ENCODE measurements at regions not wholly inside any gene's neighbourhood (a gene's known extent, or its start where the extent isn't known, plus 50 kb on each side); places are given as distances from the start of the nearest gene placed in this dataset.
A peak's percentile ranks its signal among the peaks of the same experiment; 100 is the strongest.
"Not testable (repeated sequence)": the region's sequence is repeated elsewhere in the genome, so short reads cannot be mapped to it uniquely, and the experiment has no call there.

GRCh38 chr17:71480099-71480498 lies 640.7 kb upstream of the SOX9 start:
- no peak for DNase-seq (ENCODE audit: low read depth in 4 of 4, low spot score in 3 of 4)

- no peak for DNase-seq (ENCODE audit: low read depth in 4 of 4, low spot score in 3 of 4)
Measured at GRCh38 chr17:71482625-71483024, 638.2 kb upstream of the SOX9 start.

GRCh38 chr17:71484546-71484945 lies 636.3 kb upstream of the SOX9 start:
- no peak for DNase-seq (ENCODE audit: low read depth in 4 of 4, low spot score in 3 of 4)

- DNase-seq (ENCODE audit: low read depth in 4 of 4, low spot score in 3 of 4): no peak
Measured at GRCh38 chr17:71485426-71485825, 635.4 kb upstream of the SOX9 start.

- DNase-seq (ENCODE audit: low read depth in 4 of 4, low spot score in 3 of 4): no peak
Measured at GRCh38 chr17:71486261-71486660, 634.6 kb upstream of the SOX9 start.

- DNase-seq (ENCODE audit: low read depth in 4 of 4, low spot score in 3 of 4): no peak
Measured at GRCh38 chr17:71488851-71489250, 632.0 kb upstream of the SOX9 start.

- DNase-seq (ENCODE audit: low read depth in 4 of 4, low spot score in 3 of 4): no peak
Measured at GRCh38 chr17:71494062-71494855, 626.6 kb upstream of the SOX9 start.

GRCh38 chr17:71495420-71495819 lies 625.4 kb upstream of the SOX9 start:
- DNase-seq (ENCODE audit: low read depth in 4 of 4, low spot score in 3 of 4): no peak

- no peak for DNase-seq (ENCODE audit: low read depth in 4 of 4, low spot score in 3 of 4)
Measured at GRCh38 chr17:71496552-71496951, 624.3 kb upstream of the SOX9 start.

- no peak for DNase-seq (ENCODE audit: low read depth in 4 of 4, low spot score in 3 of 4)
Measured at GRCh38 chr17:71500761-71501555, 619.9 kb upstream of the SOX9 start.

- DNase-seq (ENCODE audit: low read depth in 4 of 4, low spot score in 3 of 4): no peak
Measured at GRCh38 chr17:71501711-71502110, 619.1 kb upstream of the SOX9 start.

- DNase-seq (ENCODE audit: low read depth in 4 of 4, low spot score in 3 of 4): no peak
Measured at GRCh38 chr17:71502443-71502842, 618.4 kb upstream of the SOX9 start.

GRCh38 chr17:71503710-71504465 lies 616.9 kb upstream of the SOX9 start:
- DNase-seq (ENCODE audit: low read depth in 4 of 4, low spot score in 3 of 4): no peak

- DNase-seq (ENCODE audit: low read depth in 4 of 4, low spot score in 3 of 4): no peak
Measured at GRCh38 chr17:71505200-71505599, 615.6 kb upstream of the SOX9 start.

- no peak for DNase-seq (ENCODE audit: low read depth in 4 of 4, low spot score in 3 of 4)
Measured at GRCh38 chr17:71505981-71506380, 614.8 kb upstream of the SOX9 start.

- peak in 3 of 4 donors; percentile 27 to 60 (median 51) for DNase-seq (ENCODE audit: low read depth in 4 of 4, low spot score in 3 of 4)
Measured at GRCh38 chr17:71511266-71511995, 609.4 kb upstream of the SOX9 start.

- DNase-seq (ENCODE audit: low read depth in 4 of 4, low spot score in 3 of 4): not testable (repeated sequence)
Measured at GRCh38 chr17:71513725-71514124, 607.1 kb upstream of the SOX9 start.

GRCh38 chr17:71516149-71516548 lies 604.7 kb upstream of the SOX9 start:
- DNase-seq (ENCODE audit: low read depth in 4 of 4, low spot score in 3 of 4): peak in 2 of 4 donors; percentile 20 to 22

GRCh38 chr17:71519285-71519684 lies 601.5 kb upstream of the SOX9 start:
- DNase-seq (ENCODE audit: low read depth in 4 of 4, low spot score in 3 of 4): no peak

GRCh38 chr17:71521724-71522123 lies 599.1 kb upstream of the SOX9 start:
- no peak for DNase-seq (ENCODE audit: low read depth in 4 of 4, low spot score in 3 of 4)

- no peak for DNase-seq (ENCODE audit: low read depth in 4 of 4, low spot score in 3 of 4)
Measured at GRCh38 chr17:71522383-71522782, 598.4 kb upstream of the SOX9 start.

All from right renal pelvis (tissue), 4 donors.